Activated T-cell treated with anti-CD3 and anti-CD28 coated beads, Interleukin-2, amount 50 U/mL, for 72 hours (primary cell): ENCODE measurements at regions not wholly inside any gene's neighbourhood (a gene's known extent, or its start where the extent isn't known, plus 50 kb on each side); places are given as distances from the start of the nearest gene placed in this dataset.
"Not testable (repeated sequence)": the region's sequence is repeated elsewhere in the genome, so short reads cannot be mapped to it uniquely, and the experiment has no call there.

Experiments used
- ATAC-seq, 2 donors: fragments of 150-1000 bp; cut with Tn5 transposase; replicated peaks in 1 of 2; 2 replicates each; pipeline ENCODE4 v1.10.0; 2021; ENCODE audit warnings: moderate library complexity in 2 of 2, mild to moderate bottlenecking in 1 of 2
- DNase-seq, 2 donors: peaks; one replicate each; pipeline ENCODE4 v3.0.0; 2021 to 2022; ENCODE audit warnings: mixed read lengths in 1 of 2
- H3K27ac Mint-ChIP-seq: one replicate; pipeline ENCODE4 v1.8.0; 2022; ENCODE audit warnings: mild to moderate bottlenecking, moderate library complexity, mixed read lengths
- H3K27me3 Mint-ChIP-seq: one replicate; pipeline ENCODE4 v1.8.0; 2022; ENCODE audit warnings: low read depth, mixed read lengths
- H3K36me3 Mint-ChIP-seq, 2 donors: one replicate each; pipeline ENCODE4 v1.8.0; 2022; ENCODE audit warnings: mixed read lengths in 2 of 2, mild to moderate bottlenecking in 1 of 2; ENCODE audit not compliant: insufficient read depth in 2 of 2
- H3K4me1 Mint-ChIP-seq: one replicate; pipeline ENCODE4 v1.8.0; 2022; ENCODE audit warnings: low read depth, mixed read lengths
- H3K4me3 Mint-ChIP-seq, 2 donors: one replicate each; pipeline ENCODE4 v1.8.0; 2022; ENCODE audit warnings: mild to moderate bottlenecking in 2 of 2, mixed read lengths in 2 of 2, moderate library complexity in 2 of 2
- H3K9me3 Mint-ChIP-seq, 2 donors: one replicate each; pipeline ENCODE4 v1.8.0; 2022; ENCODE audit warnings: mixed read lengths in 2 of 2

DNA sequence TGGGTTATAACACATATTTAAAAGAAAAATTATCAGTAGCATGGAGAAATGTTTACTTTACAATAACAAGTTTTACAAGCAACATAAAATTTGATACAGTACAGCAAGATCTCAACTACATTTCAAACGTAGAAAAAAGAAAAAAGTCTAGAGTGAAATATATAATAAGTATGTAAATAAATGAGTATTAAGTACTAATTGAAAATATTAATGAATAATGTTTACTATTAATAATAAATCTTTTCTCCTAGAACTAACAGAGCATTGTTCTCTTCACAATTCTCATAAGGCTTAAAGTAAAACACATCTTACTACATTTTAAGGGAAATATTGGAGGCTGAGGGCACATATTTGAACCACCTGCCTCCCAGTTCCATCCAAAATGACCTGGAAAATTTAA, 72.1 kb downstream of the TMEM212 start:
- H3K27me3 Mint-ChIP-seq, result peaks cover 14% of the 10 kb centered on the region
- DNase-seq (no peak), ATAC-seq (no peak)
- peaks cover 3 to 7% of the 10 kb centered on the region in 2 donors for H3K9me3 Mint-ChIP-seq
- no peak overlapping the region for H3K27ac Mint-ChIP-seq
- peaks cover 2 to 3% of the 10 kb centered on the region in 2 donors for H3K36me3 Mint-ChIP-seq
- H3K4me1 Mint-ChIP-seq, result no peaks in the 10 kb centered on the region
- no peak overlapping the region for H3K4me3 Mint-ChIP-seq

DNA sequence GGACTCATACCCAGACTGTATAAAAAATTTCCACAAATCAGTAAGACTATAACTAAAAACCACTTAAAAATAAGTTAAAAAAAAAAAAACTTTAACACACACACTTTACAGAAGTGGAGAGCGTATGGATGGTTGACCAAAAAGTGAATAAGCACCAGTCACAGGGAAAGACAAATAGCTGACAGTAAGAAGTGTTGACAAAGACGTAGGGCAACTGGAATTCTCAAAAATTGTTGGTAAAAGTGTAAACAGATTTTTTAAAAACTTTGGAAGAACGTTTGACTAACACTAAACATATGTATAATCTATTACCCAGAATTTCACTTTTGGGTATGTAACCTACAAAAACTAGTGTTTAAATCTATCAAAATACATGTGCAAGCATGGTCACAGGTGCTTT, 73.7 kb downstream of the TMEM212 start:
- peaks cover 7 to 11% of the 10 kb centered on the region in 2 donors for H3K9me3 Mint-ChIP-seq
- DNase-seq (no peak), ATAC-seq (no peak)
- H3K4me1 Mint-ChIP-seq, result no peaks in the 10 kb centered on the region
- peaks cover 3 to 4% of the 10 kb centered on the region in 2 donors for H3K36me3 Mint-ChIP-seq
- H3K4me3 Mint-ChIP-seq, result no peak overlapping the region
- H3K27ac Mint-ChIP-seq, result no peak overlapping the region
- H3K27me3 Mint-ChIP-seq, result peaks cover 15% of the 10 kb centered on the region

- Mint-ChIP-seq H3K9me3 (peaks cover 16 to 18% of the 10 kb centered on the region in 2 donors), H3K27me3 (peaks cover 15% of the 10 kb centered on the region)
- not testable (repeated sequence) for H3K36me3 Mint-ChIP-seq, H3K27ac Mint-ChIP-seq, H3K4me3 Mint-ChIP-seq, ATAC-seq, DNase-seq, H3K4me1 Mint-ChIP-seq
These were observed 79.5 kb downstream of the TMEM212 start for GRCh38 chr3:171922629-171923028.

GRCh38 chr3:171923668-171924067, 80.5 kb downstream of the TMEM212 start:
- H3K36me3 Mint-ChIP-seq, H3K27ac Mint-ChIP-seq, H3K4me3 Mint-ChIP-seq, H3K4me1 Mint-ChIP-seq, DNase-seq, ATAC-seq: not testable (repeated sequence)
- H3K9me3 Mint-ChIP-seq, result peaks cover 16 to 20% of the 10 kb centered on the region in 2 donors
- peaks cover 15% of the 10 kb centered on the region for H3K27me3 Mint-ChIP-seq

DNA sequence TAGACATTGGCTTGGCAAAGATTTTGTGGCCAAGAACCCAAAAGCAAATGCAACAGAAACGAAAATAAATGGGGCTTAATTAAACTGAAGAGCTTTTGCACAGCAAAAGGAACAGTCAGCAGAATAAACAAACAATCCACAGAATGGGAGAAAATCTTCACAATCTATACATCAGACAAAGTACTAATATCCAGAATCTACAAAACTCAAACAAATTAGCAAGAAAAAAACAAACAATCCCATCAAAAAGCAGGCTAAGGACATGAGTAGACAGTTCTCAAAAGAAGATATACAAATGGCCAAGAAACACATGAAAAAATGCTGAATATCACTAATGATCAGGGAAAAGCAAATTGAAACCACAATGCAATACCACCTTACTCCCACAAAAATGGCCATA, 81.7 kb downstream of the TMEM212 start:
- not testable (repeated sequence) for H3K36me3 Mint-ChIP-seq, DNase-seq, H3K27ac Mint-ChIP-seq, ATAC-seq, H3K4me1 Mint-ChIP-seq, H3K4me3 Mint-ChIP-seq, H3K27me3 Mint-ChIP-seq
- H3K9me3 Mint-ChIP-seq, result peaks cover 16 to 20% of the 10 kb centered on the region in 2 donors

- Mint-ChIP-seq H3K36me3 (no peaks in the 10 kb centered on the region), H3K27me3 (peaks cover 20% of the 10 kb centered on the region), H3K27ac (no peak overlapping the region), H3K9me3 (peaks cover 0 to 2% of the 10 kb centered on the region in 2 donors), H3K4me3 (no peak overlapping the region), H3K4me1 (no peaks in the 10 kb centered on the region)
- ATAC-seq (no peak), DNase-seq (no peak)
These were observed 89.0 kb downstream of the TMEM212 start for GRCh38 chr3:171932153-171932611.

DNA sequence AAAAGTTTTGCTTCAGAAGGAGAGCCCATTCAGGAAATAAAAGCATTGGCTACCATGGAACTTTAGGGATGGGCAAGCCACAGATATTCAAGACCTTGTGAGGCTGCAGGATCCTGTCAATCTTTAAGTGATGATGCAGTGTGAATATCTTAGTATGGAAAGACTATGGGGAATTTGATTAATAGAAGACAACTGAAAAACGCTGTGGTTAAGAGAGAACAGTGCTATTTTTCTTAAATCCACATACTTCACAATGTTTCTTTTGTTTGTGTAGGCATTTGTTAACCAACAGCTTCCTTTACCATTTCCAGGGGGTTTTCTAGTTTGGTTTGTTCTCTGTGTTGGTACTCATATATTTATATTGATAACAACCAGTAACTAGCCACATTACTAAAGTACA, 90.3 kb downstream of the TMEM212 start:
- H3K9me3 Mint-ChIP-seq, result no peaks in the 10 kb centered on the region
- DNase-seq, result no peak
- no peaks in the 10 kb centered on the region for H3K36me3 Mint-ChIP-seq
- H3K4me3 Mint-ChIP-seq, result no peak overlapping the region
- H3K27ac Mint-ChIP-seq, result no peak overlapping the region
- H3K4me1 Mint-ChIP-seq, result no peaks in the 10 kb centered on the region
- no peak for ATAC-seq
- peaks cover 20% of the 10 kb centered on the region for H3K27me3 Mint-ChIP-seq

DNA sequence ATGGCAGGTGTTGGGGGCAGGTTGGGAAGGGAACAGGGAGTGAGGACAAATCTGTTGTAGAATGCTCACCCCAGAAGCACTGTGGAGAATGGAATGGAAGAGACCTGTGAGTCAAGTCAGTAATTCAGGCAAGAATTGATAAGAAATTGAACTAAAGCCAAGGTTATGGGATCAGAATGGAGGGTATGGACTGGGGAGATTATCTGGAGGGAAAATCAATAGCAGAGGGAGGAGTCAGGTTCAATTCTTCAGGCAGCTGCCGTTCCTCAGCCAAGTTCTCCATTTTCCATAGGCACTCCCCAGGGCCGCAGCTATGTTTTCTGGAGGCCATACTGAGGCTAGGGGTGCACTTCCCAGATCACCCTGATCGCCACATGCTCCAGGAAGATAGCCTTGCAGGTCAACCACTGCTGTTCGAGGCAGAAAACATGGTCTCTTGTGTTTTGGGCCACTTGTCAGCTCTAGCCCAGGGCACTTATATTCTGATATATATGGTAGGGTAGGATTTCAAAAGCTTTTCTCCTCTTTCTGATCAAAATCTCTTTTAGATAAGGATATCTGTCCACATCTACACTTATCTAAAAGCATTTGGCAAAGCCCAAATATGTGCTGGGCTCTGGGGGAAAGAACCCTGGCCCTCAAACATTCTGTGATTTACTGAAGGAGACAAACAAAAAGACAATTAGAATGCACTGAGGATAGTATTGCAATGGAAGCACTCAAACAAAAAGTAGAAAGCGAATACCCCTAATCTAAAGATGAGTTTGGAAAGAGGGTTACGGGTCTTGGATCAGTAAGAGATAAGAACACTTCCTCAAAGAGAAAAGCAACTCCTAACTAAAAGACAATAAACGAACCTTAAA, 92.3 kb downstream of the TMEM212 start:
- no peaks in the 10 kb centered on the region for H3K9me3 Mint-ChIP-seq
- H3K36me3 Mint-ChIP-seq, result no peaks in the 10 kb centered on the region
- ATAC-seq (no peak), DNase-seq (no peak)
- H3K27me3 Mint-ChIP-seq, result peaks cover 22% of the 10 kb centered on the region
- no peak overlapping the region for H3K4me3 Mint-ChIP-seq
- H3K4me1 Mint-ChIP-seq, result no peaks in the 10 kb centered on the region
- H3K27ac Mint-ChIP-seq, result no peak overlapping the region

- H3K4me3 Mint-ChIP-seq, result no peak overlapping the region
- H3K36me3 Mint-ChIP-seq, result no peaks in the 10 kb centered on the region
- H3K27me3 Mint-ChIP-seq, result peaks cover 19% of the 10 kb centered on the region
- DNase-seq (no peak), ATAC-seq (no peak)
- no peaks in the 10 kb centered on the region for H3K9me3 Mint-ChIP-seq
- no peak overlapping the region for H3K27ac Mint-ChIP-seq
- no peaks in the 10 kb centered on the region for H3K4me1 Mint-ChIP-seq
These were observed 93.2 kb downstream of the TMEM212 start for GRCh38 chr3:171936191-171936841.

DNA sequence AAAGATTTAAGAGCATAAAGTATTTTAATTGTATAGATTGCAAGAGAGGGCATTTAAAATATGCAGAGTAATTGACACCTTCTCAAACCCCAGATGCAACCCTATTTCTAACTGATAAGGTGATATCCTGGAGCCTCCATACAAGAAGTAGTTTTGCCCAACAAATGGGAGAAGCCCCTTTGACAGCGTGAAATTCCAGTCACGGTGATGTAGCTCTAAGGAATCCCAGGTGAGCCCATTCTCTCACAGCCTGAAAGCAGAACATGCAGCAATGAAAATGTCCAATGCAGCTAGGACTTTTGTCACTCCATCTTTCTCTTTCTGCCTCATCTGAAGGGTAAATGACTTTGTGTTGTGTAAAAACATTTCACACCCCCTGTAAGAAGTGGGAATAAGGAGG, 96.4 kb downstream of the TMEM212 start:
- DNase-seq, result no peak
- Mint-ChIP-seq H3K27me3 (peaks cover 22% of the 10 kb centered on the region), H3K27ac (no peak overlapping the region), H3K4me3 (no peak overlapping the region), H3K36me3 (no peaks in the 10 kb centered on the region), H3K4me1 (no peaks in the 10 kb centered on the region), H3K9me3 (no peaks in the 10 kb centered on the region)
- no peak for ATAC-seq

DNA sequence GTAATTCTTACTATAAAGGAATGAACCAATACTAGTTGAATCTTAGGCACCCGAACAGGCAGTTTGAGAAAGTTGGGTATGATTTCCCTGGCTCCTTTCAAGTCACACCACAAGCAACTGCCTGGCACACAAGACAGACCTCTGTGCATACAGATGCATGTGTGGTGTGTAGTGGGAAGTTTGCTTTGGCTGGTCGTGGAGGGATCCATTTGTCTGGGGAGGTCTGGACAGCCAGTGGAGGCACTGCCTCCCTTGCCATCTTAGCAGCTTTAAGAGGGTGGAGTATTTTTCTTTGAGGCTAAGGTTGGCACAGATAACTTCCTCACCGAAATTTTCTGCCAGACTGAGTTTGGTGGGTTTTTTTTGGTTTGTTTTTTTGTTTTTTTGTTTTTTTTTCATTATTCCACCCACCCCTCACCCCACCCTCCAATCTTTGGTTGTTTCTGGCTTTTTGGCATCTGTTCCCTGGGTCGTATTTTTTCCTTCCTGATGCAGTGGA, 97.1 kb downstream of the TMEM212 start:
- Mint-ChIP-seq H3K27me3 (peaks cover 16% of the 10 kb centered on the region), H3K4me3 (no peak overlapping the region), H3K36me3 (no peaks in the 10 kb centered on the region), H3K4me1 (no peaks in the 10 kb centered on the region), H3K9me3 (no peaks in the 10 kb centered on the region), H3K27ac (no peak overlapping the region)
- DNase-seq, result no peak
- no peak for ATAC-seq

DNA sequence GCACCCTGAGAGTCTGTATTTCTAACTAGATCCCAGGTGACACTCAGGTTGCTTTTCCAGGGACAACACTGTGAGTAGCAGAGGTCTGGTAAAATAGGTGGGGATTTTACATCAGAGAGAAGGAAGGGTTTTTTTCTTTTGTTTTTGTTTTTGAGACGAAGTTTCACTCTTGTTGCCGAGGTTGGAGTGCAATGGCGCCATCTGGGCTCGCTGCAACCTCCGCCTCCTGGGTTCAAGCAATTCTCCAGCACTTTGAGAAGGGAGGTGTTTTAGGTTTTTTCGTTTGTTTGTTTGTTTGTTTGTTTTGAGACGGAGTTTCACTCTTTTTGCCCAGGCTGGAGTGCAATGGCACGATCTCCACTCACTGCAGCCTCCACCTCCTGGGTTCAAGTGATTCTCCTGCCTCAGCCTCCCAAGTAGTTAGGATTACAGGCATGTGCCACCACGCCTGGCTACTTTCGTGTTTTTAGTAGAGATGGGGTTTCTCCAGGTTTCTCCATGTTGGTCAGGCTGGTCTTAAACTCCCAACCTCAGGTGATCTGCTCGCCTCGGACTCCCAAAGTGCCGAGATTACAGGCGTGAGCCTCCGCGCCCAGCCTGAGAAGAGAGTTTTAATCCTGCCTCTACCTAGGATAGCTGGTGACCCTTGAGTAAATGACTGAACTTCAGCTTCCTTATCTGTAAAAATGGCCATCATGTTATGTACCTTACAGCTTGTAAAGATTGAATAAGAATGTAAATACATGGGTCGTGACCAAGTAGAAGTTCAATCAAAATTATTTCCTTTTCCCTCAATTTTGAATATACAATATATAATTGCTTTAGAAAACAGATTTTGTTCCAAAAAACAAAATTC, 95.9 kb upstream of the FNDC3B start:
- Mint-ChIP-seq H3K9me3 (no peaks in the 10 kb centered on the region), H3K27ac (no peak overlapping the region), H3K27me3 (peaks cover 23% of the 10 kb centered on the region), H3K4me1 (no peaks in the 10 kb centered on the region), H3K4me3 (no peak overlapping the region), H3K36me3 (peaks cover 0 to 1% of the 10 kb centered on the region in 2 donors)
- DNase-seq (no peak), ATAC-seq (no peak)
